ENCODE measurements at regions not wholly inside any gene's neighbourhood (a gene's known extent, or its start where the extent isn't known, plus 50 kb on each side); places are given as distances from the start of the nearest gene placed in this dataset.

- Histone ChIP-seq H2AFZ (no peak overlapping the region), H3K36me3 (ENCODE audit: control insufficient read depth, insufficient read depth, low read length) (no peaks in the 10 kb centered on the region), H3K79me2 (no peaks in the 10 kb centered on the region), H3K4me3 (ENCODE audit: low read depth, low read length) (no peak overlapping the region), H3K27ac (no peak overlapping the region), H3K4me1 (no peaks in the 10 kb centered on the region), H3K4me2 (ENCODE audit: low read length) (no peak overlapping the region), H3K27me3 (ENCODE audit: control insufficient read depth, insufficient read depth, low read length) (no peaks in the 10 kb centered on the region), H3K9me3 (ENCODE audit: control insufficient read depth, low read length) (no peaks in the 10 kb centered on the region), H3K9ac (no peak overlapping the region)
- no peak for TF ChIP-seq CTCF (IDR thresholded peaks at IDR 0.05)
Measured at GRCh38 chr13:65829241-65830008, 1400.7 kb downstream of the PCDH9 start.

DNA sequence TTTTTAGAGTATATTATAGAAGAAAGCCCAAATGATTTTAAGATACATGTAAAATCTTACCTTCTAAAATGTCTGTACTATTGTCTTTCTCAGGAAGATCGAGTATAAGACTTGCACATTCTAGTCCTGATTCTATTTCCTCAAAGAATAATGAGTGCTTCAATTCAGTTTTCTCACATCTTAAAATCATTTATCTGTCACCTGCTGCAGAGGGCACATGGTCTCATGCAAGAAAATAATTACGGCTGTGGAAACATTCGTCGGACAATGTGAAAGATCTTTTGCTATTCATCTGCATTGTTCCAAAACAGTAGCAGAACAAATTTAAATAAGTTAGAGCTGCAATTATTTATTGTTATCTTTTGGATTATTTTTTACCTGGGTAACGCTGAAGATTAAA, 1403.5 kb downstream of the PCDH9 start:
- Histone ChIP-seq H3K4me2 (ENCODE audit: low read length) (no peak overlapping the region), H2AFZ (no peak overlapping the region), H3K27ac (no peak overlapping the region), H3K27me3 (ENCODE audit: control insufficient read depth, insufficient read depth, low read length) (no peaks in the 10 kb centered on the region), H3K36me3 (ENCODE audit: control insufficient read depth, insufficient read depth, low read length) (no peaks in the 10 kb centered on the region), H3K79me2 (no peaks in the 10 kb centered on the region), H3K4me3 (ENCODE audit: low read depth, low read length) (no peak overlapping the region), H3K4me1 (no peaks in the 10 kb centered on the region), H3K9me3 (ENCODE audit: control insufficient read depth, low read length) (no peaks in the 10 kb centered on the region), H3K9ac (no peak overlapping the region)
- TF ChIP-seq CTCF (IDR thresholded peaks at IDR 0.05): no peak

- Histone ChIP-seq H3K4me1 (no peaks in the 10 kb centered on the region), H2AFZ (no peak overlapping the region), H3K36me3 (ENCODE audit: control insufficient read depth, insufficient read depth, low read length) (no peaks in the 10 kb centered on the region)
Measured at GRCh38 chr13:65825039-65825438, 1405.1 kb downstream of the PCDH9 start.

DNA sequence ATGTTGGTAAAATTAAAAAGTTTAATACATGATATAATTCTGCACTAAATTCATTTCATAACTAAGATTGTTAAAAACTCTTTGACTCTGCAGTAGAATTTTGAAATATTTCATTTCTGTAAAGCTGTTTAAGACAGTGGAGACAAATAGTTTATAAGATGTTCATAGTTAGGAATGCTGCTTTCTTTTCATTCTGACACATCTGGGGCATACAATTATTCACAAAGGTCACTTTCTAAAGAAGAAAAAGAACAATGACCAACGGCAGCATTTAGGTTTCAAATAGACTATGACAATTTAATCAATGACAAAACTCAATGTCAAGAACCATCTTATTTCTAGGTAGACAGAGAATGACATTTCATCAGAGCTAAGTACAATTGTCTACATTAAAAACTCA, 1422.1 kb downstream of the PCDH9 start:
- no peak overlapping the region for H3K9ac ChIP-seq
- H3K4me2 ChIP-seq (ENCODE audit: low read length): no peak overlapping the region
- H3K9me3 ChIP-seq (ENCODE audit: control insufficient read depth, low read length): no peaks in the 10 kb centered on the region
- no peaks in the 10 kb centered on the region for H3K36me3 ChIP-seq (ENCODE audit: control insufficient read depth, insufficient read depth, low read length)
- H3K27ac ChIP-seq: no peak overlapping the region
- H3K27me3 ChIP-seq (ENCODE audit: control insufficient read depth, insufficient read depth, low read length): no peaks in the 10 kb centered on the region
- H3K79me2 ChIP-seq: no peaks in the 10 kb centered on the region
- no peaks in the 10 kb centered on the region for H3K4me1 ChIP-seq
- no peak overlapping the region for H2AFZ ChIP-seq
- no peak overlapping the region for H3K4me3 ChIP-seq (ENCODE audit: low read depth, low read length)
- no peak for TF ChIP-seq CTCF (IDR thresholded peaks at IDR 0.05)

More at GRCh38 chr13:65825039-65825438, 1405.1 kb downstream of the PCDH9 start:
- Histone ChIP-seq H3K4me2 (ENCODE audit: low read length) (no peak overlapping the region), H3K4me3 (ENCODE audit: low read depth, low read length) (no peak overlapping the region), H3K9ac (no peak overlapping the region), H3K27ac (no peak overlapping the region), H3K27me3 (ENCODE audit: control insufficient read depth, insufficient read depth, low read length) (no peaks in the 10 kb centered on the region), H3K9me3 (ENCODE audit: control insufficient read depth, low read length) (no peaks in the 10 kb centered on the region), H3K79me2 (no peaks in the 10 kb centered on the region)
- no peak for TF ChIP-seq CTCF (IDR thresholded peaks at IDR 0.05)

Measured in parathyroid adenoma (tissue), 2 donors.